ENCODE measurements at regions not wholly inside any gene's neighbourhood (a gene's known extent, or its start where the extent isn't known, plus 50 kb on each side); places are given as distances from the start of the nearest gene placed in this dataset.

GRCh38 chr1:73862355-73862754 lies 335.6 kb downstream of the LRRIQ3 start:
- 78 to 85% (median 81%) methylated on average over 1 of the region's 1 CpG for WGBS, 4 donors
- H3K27ac ChIP-seq = no peak overlapping the region
- no peaks in the 10 kb centered on the region for H3K27me3 ChIP-seq
- H3K4me3 ChIP-seq = no peak overlapping the region
- no peaks in the 10 kb centered on the region for H3K9me3 ChIP-seq (replicated peaks in 1 of 3)
- TF ChIP-seq CTCF (IDR thresholded peaks at IDR 0.05) = no peak
- TF ChIP-seq POLR2A (IDR thresholded peaks at IDR 0.05) = no peak
- no peaks in the 10 kb centered on the region for H3K36me3 ChIP-seq (replicated peaks in 1 of 2)
- DNase-seq = no peak
- no peaks in the 10 kb centered on the region for H3K4me1 ChIP-seq (replicated peaks in 1 of 2)
- intact Hi-C loops (cut with DNase I) = no loop called here

GRCh38 chr1:73860421-73860950 lies 337.5 kb downstream of the LRRIQ3 start:
- intact Hi-C loops (cut with DNase I) = no loop called here
- Histone ChIP-seq H3K4me3 (no peak overlapping the region), H3K36me3 (replicated peaks in 1 of 2) (no peaks in the 10 kb centered on the region), H3K9me3 (replicated peaks in 1 of 3) (no peaks in the 10 kb centered on the region), H3K27me3 (no peaks in the 10 kb centered on the region), H3K27ac (no peak overlapping the region), H3K4me1 (replicated peaks in 1 of 2) (no peaks in the 10 kb centered on the region)
- no peak for TF ChIP-seq POLR2A (IDR thresholded peaks at IDR 0.05)
- no peak for TF ChIP-seq CTCF (IDR thresholded peaks at IDR 0.05)
- WGBS, 4 donors = 60 to 75% (median 63%) methylated on average over 2 of the region's 2 CpGs
- DNase-seq = no peak

- intact Hi-C loops (cut with DNase I) = no loop called here
- no peak for TF ChIP-seq POLR2A (IDR thresholded peaks at IDR 0.05)
- no peak for TF ChIP-seq CTCF (IDR thresholded peaks at IDR 0.05)
- WGBS, 4 donors = 85 to 93% (median 87%) methylated on average over 1 of the region's 1 CpG
These were observed 338.7 kb downstream of the LRRIQ3 start for GRCh38 chr1:73859227-73859626.

GRCh38 chr1:73854527-73854926 lies 343.4 kb downstream of the LRRIQ3 start:
- H3K27ac ChIP-seq = no peak overlapping the region
- intact Hi-C loops (cut with DNase I) = no loop called here
- no peak for TF ChIP-seq POLR2A (IDR thresholded peaks at IDR 0.05)
- TF ChIP-seq CTCF (IDR thresholded peaks at IDR 0.05) = no peak
- no peaks in the 10 kb centered on the region for H3K27me3 ChIP-seq
- 67 to 86% (median 75%) methylated on average over 2 of the region's 2 CpGs for WGBS, 4 donors
- no peak for DNase-seq
- no peaks in the 10 kb centered on the region for H3K4me1 ChIP-seq (replicated peaks in 1 of 2)
- H3K36me3 ChIP-seq (replicated peaks in 1 of 2) = no peaks in the 10 kb centered on the region
- no peaks in the 10 kb centered on the region for H3K9me3 ChIP-seq (replicated peaks in 1 of 3)
- H3K4me3 ChIP-seq = no peak overlapping the region

More at GRCh38 chr1:73859227-73859626, 338.7 kb downstream of the LRRIQ3 start:
- Histone ChIP-seq H3K4me1 (replicated peaks in 1 of 2) (no peaks in the 10 kb centered on the region), H3K4me3 (no peak overlapping the region), H3K27me3 (no peaks in the 10 kb centered on the region), H3K27ac (no peak overlapping the region), H3K36me3 (replicated peaks in 1 of 2) (no peaks in the 10 kb centered on the region), H3K9me3 (replicated peaks in 1 of 3) (no peaks in the 10 kb centered on the region)
- no peak for DNase-seq

Measured in adrenal gland (tissue), 9 donors.